CD4-positive, alpha-beta T cell treated with Interferon alpha-2 for 1 hour (primary cell): ENCODE measurements at regions not wholly inside any gene's neighbourhood (a gene's known extent, or its start where the extent isn't known, plus 50 kb on each side); places are given as distances from the start of the nearest gene placed in this dataset.
"Not testable (repeated sequence)": the region's sequence is repeated elsewhere in the genome, so short reads cannot be mapped to it uniquely, and the experiment has no call there.

Experiments
- DNase-seq, 2 donors: peaks; one replicate each; pipeline ENCODE4 v3.0.0-alpha.2; 2020 to 2022

DNA sequence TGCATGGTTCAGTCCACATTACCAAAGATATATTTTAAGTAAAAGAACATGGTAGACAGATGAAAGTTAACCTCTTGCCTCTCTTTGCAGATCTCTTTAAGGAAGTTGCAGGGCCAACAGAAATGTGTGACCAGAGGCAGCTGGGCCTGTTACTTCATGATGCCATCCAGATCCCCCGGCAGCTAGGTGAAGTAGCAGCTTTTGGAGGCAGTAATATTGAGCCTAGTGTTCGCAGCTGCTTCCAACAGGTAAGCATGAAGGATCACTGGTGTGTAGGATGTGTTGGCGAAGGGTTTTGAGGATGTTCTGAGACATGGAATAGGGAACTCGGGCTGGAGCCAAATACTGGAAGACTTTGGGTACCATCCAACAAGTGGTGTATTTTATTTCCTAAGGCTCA, 508.6 kb downstream of the UTRN start:
- DNase-seq = no peak

DNA sequence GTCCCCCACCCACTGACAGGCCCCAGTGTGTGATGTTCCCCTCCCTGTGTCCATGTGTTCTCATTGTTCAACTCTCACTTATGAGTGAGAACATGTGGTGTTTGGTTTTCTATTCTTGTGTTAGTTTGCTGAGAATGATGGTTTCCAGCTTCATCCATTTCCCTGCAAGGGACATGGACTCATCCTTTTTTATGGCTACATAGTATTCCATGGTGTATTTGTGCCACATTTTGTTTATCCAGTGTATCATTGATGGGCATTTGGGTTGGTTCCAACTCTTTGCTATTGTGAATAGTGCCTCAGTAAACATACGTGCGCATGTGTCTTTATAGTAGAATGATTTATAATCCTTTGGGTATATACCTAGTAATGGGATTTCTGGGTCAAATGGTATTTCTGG, 509.9 kb downstream of the UTRN start:
- DNase-seq = not testable (repeated sequence)

DNA sequence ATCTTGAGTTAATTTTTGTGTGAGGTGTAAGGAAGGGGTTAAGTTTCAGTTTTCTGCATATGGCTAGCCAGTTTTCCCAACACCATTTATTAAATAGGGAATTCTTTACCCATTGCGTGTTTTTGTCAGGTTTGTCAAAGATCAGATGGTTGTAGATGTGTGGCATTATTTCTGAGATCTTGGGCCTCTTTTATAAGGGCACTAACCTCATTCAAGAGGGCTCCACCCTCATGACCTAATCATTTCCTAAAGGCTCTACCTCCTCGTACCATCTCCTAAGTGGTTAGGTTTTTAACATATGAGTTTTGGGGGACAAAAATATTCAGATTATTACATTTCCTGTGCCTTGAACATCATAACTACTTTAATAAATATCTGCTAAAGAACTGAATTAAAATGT, 510.9 kb downstream of the UTRN start:
- no peak for DNase-seq

DNA sequence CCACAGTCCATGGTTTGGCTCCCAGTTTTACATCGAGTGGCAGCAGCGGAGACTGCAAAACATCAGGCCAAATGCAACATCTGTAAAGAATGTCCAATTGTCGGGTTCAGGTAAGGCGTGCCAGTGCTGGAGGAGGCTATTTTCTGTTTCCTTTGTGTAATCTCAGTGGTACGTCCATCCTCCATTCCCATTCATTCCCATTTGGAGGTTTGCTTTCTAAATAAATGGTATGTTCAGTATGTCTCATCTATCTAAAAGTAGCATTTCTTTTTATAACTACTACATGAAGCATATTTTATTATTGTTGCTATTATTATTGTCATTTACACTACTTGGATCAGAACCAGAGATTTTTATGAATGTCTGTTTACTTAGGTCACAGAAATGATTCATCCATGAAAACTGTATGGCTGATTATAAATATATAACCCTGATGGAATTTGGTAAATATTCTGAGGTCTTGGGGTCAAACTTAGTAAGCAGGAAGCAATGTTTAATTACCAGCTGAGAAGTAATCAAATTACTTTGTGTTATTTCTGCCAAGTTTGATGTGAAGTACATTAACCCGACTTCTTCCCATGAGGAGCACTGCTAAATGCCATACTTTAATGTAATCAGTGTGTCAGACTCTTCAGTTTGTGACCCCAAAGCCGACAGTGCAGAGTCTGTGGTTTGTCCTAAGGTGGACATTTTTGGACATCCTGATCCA, 512.9 kb downstream of the UTRN start:
- DNase-seq = no peak

DNA sequence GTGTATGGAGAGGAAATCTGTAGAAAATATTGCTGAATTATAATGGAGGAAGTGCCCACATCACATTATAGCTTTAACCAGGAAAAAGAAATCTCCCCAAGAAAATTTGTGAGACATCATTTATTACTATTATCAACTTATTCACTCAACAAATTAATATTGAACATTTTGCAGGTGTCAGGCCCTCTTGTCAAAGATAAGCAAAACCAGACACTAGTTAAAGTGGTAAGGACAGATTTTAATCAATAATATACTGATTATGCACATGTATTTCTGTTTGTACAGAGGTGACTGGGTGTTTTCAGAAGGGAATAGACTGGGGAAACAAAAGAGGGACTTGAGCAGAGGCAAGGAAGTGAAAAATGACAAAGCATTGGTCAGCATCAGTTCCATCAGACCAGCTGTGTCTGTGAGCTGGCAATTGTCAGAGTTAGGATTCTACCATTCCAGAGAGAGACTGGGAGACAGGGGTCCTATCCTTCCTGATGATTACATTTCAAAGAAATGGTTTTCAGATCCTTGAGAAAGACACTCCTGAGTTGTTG, 519.2 kb downstream of the UTRN start:
- DNase-seq = no peak

DNA sequence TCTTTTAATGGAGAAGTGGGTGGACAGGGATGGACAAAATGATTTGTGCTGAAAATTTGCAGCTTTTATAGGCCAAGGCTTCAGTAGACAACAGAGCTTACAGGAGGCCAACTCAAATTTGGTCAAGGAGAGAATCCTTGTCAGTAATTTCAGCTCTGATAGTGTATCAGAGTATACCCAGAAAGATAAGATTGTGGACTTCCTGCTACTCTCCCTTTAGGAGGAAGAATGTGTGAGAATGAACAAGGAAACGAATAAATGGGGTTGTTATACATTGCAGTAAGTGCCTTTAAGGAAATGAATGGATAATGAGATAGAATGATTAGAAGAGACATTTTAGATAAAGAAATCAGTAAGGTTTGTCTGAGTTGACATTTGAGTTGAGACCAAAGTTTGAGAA, 519.9 kb downstream of the UTRN start:
- DNase-seq = no peak

DNA sequence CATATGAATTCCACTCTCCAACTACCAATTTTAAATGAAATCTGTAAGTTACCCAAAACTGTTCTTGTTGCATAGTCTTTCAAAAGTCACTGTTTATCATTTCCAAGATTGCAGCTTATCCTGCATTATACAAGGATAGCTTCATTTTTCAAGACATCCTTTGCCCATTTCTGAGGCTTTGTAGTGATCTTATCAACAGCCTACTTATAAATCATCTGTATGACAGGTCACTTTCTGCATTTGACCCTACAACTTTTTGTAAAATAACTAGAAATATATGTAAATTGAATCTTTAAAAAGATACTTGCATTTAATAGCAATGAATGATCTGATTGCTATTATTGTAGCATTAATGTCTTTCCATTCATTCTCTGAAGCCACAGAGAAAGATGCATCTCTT, 521.1 kb downstream of the UTRN start:
- no peak for DNase-seq

DNA sequence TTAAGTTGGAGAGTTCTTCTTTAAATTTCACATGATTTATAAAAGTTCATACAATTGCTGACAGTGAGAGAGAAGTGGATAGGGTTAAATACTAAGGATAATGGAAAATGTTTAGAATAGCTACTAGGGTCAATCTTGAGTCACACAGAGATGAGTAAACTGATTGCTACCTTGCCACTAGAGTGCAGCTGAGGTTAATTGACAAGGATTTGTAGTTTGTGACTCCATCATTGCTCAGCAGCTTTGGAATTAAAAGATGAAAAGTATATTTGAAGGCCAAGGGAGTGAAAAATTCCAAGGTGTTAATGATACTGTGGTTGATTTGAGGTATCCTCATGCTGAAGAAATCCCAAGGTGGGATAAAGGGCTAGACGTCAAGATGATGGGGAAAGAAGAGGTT, 524.0 kb downstream of the UTRN start:
- no peak for DNase-seq

DNA sequence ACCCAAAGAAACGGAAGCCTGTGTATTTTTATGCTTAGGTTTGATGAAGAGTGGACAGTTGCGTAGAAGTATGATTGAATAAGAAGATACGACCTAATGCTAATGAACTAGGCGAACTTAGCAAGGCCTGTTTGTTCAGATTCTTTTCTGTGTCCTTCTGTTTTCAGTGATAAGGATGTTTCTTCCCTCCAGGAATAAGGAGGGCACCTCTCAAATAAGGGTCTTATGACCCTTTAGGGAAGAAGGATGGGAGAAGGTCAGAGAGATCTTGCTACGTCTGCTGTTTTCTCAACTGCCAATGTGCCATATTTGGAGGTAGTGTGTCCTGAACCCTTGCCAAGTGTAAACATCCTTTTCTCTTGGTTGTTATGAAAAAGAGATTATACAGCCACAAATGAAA, 524.8 kb downstream of the UTRN start:
- no peak for DNase-seq

DNA sequence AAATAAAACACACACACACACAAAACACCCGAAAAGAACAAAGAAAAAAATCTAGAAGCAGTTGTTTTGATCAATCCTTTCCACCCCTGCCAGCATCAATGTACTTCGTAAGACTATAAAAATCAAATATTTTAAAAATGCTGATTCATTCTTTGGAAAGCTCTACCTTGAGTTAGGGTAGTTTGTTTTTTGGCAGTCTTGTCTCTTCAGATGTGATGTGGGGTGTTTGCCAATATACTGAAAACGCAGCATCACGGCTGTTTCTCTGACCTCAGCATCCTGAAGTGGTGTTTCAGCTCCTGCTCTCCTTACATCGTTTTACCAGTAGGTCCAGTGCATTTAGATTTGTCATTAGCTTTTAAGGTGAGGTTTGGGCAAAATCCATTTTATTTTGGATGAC, 526.0 kb downstream of the UTRN start:
- no peak for DNase-seq

DNA sequence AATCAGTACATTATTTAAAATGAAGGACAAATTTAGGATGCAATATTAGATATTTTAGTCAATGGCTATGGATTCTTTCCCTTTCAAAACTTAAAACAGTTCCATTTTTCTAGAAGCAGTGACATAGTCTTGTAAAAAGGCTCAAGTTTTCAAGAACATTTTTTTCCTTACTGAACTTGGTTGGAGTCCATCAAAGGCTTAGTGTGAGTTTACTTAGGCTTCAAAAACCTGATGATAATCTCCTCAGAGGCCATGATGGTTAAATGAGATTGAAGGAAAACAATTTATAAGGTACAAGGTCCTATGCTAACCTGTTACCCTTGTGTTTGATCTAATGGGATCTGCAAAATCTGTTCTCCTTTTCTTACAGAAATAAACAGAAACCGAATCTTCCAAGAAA, 531.8 kb downstream of the UTRN start:
- DNase-seq = no peak

DNA sequence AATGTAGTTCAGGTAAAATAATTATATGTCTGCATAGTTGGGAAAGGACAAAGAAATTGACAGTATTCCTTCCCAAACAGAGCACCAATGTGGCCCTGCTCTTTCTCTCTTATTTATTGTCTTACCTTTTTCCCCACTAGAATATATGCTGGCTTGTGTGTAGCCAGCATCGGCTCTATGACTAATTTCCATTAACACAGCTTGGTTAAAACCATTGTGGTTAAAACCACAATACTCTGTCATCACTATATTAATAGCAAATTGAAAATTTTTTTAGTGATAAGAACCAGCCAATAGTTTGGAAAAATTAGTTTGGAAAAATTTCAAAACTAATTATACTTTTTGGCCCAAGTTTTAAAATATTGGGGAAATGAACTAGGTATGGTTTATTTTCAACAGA, 535.1 kb downstream of the UTRN start:
- DNase-seq = no peak

DNA sequence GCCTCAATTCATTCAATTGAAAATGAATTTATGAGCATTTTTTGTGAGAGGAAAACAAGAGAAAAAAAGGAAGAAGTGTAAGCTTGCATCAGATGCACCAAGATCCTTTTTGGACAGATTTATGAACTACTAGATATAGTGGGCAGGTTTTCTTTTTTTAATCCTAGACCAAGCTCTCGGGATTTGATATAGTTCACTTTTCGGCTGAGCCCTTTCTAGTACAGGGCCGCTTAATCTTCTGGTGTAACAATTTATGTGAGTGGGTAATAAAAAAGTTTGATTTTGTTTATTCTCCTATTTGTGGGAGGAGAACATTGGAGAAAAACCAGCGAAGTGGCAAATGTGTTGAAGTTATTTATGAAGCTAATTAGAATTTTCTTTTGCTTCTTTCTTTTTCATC, 538.0 kb downstream of the UTRN start:
- DNase-seq = no peak

DNA sequence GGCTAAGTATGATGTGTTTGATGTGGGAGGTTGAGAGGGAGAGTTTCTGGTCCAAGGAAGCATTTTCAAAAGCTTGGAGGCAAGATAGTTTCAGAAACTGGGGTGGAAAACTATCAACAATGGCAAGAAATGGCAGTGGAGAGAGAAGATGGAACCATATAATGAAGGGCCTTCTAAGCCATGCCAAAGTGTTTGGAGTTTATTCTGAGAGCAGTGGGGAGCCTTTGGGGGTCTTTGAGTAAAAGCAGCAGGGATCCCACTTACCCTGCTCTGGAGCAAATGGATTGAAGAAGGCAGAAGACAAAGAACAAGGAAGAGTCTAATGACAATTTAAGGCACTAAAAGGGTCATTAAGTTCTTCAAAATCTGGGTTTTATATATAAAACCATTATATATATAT, 538.9 kb downstream of the UTRN start:
- DNase-seq = no peak

DNA sequence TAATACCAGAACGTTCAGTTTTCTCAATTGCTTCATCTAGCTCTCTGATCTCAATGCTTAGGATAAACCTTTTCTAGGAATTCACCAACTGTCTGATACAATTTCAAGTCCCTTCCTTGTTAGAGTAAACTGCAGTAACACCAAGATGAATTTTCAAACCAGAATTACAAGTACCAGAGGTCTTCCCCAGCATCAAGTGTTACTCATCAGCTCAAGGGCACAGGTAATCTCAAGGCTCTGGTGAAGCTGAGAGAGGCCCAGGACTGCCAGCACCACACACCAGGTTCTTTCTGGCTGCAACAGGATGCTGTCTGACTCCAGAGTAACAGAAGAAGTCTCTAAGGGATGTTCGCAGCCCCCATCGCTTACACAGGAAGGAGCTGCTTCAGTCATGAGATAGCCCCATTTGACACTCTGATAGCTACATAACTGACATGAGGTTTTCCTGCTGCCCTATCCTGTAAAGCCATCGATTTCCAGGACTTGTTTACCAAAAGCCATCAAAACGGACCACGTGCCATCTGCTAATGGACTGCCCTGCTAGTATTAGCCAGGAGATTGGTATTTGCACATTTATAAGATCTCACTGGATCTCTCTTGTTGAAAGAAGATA, 549.4 kb downstream of the UTRN start:
- DNase-seq = no peak

DNA sequence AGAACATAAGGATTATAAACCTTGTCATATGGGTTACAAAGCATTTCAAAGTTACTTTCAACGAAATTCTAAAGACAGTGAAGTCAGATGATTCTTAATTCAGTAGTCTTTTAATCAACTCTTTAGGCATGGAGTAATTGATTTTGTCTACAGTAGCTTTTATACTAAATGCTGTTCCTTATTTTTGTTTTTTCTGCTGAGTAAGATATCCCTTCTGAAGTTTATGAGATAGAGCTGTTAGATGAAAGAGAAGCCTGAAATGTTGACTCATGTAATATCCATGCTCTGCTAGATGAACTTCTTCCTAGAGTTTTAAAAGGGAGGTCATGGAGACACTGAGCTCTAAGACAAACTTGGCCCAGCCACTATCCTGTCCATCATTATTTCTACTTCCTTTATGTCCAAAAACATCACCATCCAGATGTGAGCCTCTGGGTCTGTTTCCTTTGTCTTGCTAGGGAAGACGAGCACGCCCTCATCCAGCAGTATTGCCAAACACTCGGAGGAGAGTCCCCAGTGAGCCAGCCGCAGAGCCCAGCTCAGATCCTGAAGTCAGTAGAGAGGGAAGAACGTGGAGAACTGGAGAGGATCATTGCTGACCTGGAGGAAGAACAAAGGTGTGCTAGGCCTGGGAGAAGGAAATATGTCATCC, 550.3 kb downstream of the UTRN start:
- no peak for DNase-seq

DNA sequence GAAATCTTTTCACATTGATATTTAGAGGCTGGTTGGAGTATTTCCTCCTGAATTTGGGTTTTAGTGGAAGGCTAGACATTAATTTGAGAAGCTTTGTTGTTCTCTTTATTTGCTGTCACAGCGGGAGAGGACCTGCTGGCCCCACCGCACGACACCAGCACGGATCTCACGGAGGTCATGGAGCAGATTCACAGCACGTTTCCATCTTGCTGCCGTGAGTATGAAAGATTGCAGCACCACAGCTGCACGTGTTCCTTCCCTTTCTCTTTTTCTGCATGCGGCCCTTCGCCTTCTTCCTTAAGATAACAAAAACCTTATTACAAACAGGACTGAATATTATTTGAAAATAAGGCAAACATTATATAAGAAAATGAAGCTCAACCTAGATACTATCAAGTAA, 555.5 kb downstream of the UTRN start:
- DNase-seq = no peak

DNA sequence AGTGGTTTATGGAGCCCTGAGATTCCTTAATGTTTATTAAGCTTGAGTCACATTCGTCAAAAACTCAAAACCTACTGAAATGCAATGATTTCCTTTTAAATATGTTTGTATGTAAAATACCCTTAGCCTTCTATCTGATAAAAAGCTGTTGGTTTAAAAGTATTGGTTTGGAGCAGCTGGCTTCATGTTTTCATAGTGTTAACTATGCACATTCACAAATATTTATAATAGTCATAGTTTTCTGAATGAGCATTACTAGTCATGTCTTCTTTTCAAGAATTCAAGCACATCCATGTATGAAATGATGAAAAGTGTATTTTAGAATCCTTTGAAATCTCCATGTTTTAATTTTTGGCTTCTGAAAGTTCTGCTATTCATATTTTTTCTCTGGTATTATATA, 558.6 kb downstream of the UTRN start:
- no peak for DNase-seq

DNA sequence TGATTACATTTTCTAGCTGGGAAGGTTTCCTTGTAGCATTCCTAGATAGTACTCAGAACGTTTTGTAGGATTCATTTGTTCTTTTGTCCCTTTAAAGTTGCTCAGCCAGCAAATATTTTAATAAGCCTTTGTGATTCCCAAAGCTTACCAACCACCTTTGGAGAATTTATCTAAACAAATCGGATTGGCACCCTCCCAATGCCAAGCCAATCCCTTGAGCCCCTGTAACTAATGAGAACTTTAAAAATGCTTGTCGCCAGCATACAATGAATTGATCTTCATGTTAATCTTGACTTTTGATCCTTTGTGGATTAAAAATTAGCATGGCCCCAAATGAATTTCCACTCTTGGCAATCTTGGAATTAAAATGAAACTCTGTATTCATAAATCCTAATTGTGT, 559.5 kb downstream of the UTRN start:
- no peak for DNase-seq

DNA sequence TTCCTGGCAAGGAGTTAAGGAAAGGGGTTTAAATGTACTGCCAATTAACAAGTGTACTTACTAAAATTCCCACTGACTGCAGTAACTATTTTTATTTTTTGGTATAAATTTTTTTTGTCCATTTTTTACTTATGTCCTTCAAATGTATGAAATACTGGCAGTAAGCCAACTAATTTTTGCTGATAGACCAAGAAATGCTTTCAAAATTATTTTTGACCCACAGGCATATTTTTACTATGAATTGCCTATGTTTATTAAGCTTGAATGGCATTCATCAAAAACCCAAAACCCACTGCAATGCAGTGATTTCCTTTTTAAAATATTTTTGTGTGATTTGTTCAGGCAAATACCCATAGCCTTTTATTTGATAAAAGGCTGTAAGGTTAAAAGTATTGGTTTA, 560.1 kb downstream of the UTRN start:
- DNase-seq = no peak

DNA sequence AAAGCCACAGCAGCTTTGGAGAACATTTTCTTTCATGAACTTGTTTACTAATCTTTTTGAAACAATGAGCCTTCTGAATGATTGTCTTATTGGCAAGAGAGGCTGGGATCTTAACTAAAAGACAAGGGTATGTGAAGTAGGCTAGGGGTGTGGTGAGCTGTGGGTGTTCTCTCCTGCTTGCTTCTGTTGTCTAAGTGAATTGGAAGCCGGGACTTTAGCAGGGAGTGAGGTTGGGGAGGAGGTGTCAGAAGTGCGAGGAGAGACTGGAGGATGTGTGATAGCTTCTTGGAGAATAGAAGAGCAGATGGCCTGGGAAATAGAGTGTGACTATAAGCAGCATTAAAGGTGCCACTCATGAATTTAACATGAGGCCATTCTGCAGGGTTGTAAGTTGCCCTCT, 562.8 kb downstream of the UTRN start:
- DNase-seq = no peak

DNA sequence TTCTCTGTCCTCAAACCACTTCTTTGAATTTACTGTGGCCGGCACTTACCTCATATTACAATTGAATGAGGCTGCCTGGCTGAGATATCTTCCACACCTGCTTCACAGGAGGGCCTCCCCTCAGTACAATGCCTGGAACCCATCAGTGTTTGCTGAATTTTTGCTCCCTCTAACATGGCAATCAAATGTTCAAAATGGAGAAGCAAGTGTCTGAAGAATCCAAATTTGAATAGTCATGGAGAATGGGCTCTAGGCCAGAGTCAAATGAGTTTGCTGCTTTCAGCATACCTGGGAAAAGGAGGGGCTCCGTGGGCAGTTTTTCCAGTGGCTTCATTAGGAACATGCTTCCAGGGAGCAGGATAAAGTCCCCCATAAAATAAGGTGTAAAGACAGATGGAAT, 564.8 kb downstream of the UTRN start:
- DNase-seq = no peak

DNA sequence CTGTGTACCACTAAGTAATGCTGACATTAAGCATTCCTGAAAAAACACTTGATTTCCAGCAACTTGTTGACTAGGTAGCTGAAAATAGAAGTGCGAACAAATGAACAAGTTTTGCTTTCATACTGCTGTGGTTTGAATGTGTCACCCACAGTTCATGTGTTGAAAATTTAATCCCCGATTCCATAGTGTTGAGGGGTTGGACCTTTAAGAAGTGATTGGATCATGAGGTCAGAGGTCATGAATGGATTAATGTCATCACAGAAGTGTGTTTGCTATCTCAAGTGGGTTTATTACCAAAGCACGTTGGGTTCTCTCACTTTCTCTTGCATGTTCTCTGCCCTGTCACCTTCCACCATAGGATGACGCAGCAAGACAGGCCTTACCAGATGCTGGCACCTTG, 568.5 kb downstream of the UTRN start:
- DNase-seq = no peak

DNA sequence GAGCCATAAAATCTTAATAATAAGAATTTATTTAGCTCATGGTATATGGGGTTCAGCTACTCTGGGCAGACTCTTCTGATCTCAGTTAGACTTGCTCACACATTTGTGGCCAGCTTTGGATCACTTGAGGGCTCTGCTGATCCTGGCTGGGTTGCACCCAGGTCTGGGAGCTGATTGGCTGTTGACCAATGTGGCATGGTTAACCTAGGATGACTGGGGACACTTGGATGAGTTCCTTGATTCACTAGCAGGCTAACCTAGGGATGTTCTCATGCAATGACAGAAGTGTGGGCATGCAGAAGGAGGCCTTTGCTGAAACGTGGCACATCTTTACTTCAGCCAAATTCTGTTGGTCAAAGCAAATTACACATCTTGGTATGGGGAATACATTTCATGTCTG, 569.5 kb downstream of the UTRN start:
- no peak for DNase-seq
